ENCODE measurements at regions not wholly inside any gene's neighbourhood (a gene's known extent, or its start where the extent isn't known, plus 50 kb on each side); places are given as distances from the start of the nearest gene placed in this dataset.
A peak's percentile ranks its signal among the peaks of the same experiment; 100 is the strongest.

- TF ChIP-seq YY1 (IDR thresholded peaks at IDR 0.05; ENCODE audit: low read depth) (no peak), EP300 (IDR thresholded peaks at IDR 0.05; ENCODE audit: borderline replicate concordance) (no peak), NFIC (IDR thresholded peaks at IDR 0.05) (no peak), RAD21 (IDR thresholded peaks at IDR 0.05; ENCODE audit: low read depth) (no peak), CEBPB (IDR thresholded peaks at IDR 0.05) (no peak), EGR1 (IDR thresholded peaks at IDR 0.05) (no peak), ZBTB7A (IDR thresholded peaks at IDR 0.05; ENCODE audit: low read depth) (no peak), TCF12 (IDR thresholded peaks at IDR 0.05; ENCODE audit: low read depth) (no peak), CREB1 (IDR thresholded peaks at IDR 0.05; ENCODE audit: low read depth) (no peak)
Measured at GRCh38 chr5:106321242-106321641, 1349.5 kb downstream of the EFNA5 start.

- TF ChIP-seq MAX (IDR thresholded peaks at IDR 0.05): no peak
- no peak for TF ChIP-seq CEBPB (IDR thresholded peaks at IDR 0.05)
- no peak for TF ChIP-seq RAD21 (IDR thresholded peaks at IDR 0.05; ENCODE audit: low read depth)
- TF ChIP-seq TAF1 (IDR thresholded peaks at IDR 0.05; ENCODE audit: low read depth): no peak
- no peak for TF ChIP-seq YY1 (IDR thresholded peaks at IDR 0.05; ENCODE audit: low read depth)
- TF ChIP-seq FOXM1 (IDR thresholded peaks at IDR 0.05; ENCODE audit: borderline replicate concordance, low read depth): no peak
- TF ChIP-seq EGR1 (IDR thresholded peaks at IDR 0.05): no peak
- TF ChIP-seq TCF12 (IDR thresholded peaks at IDR 0.05; ENCODE audit: low read depth): no peak
- no peak for TF ChIP-seq USF1 (IDR thresholded peaks at IDR 0.05)
- no peak for TF ChIP-seq CREB1 (IDR thresholded peaks at IDR 0.05; ENCODE audit: low read depth)
- no peak for TF ChIP-seq EP300 (IDR thresholded peaks at IDR 0.05; ENCODE audit: borderline replicate concordance)
Measured at GRCh38 chr5:106314221-106314824, 1356.4 kb downstream of the EFNA5 start.

GRCh38 chr5:106312360-106312759 is 1358.4 kb downstream of the EFNA5 start:
- TF ChIP-seq USF1 (IDR thresholded peaks at IDR 0.05) (no peak), CEBPB (IDR thresholded peaks at IDR 0.05) (no peak), YY1 (IDR thresholded peaks at IDR 0.05; ENCODE audit: low read depth) (no peak), TCF12 (IDR thresholded peaks at IDR 0.05; ENCODE audit: low read depth) (no peak), REST (IDR thresholded peaks at IDR 0.05; ENCODE audit: low read depth) (no peak), MAX (IDR thresholded peaks at IDR 0.05) (no peak), EP300 (IDR thresholded peaks at IDR 0.05; ENCODE audit: borderline replicate concordance) (no peak), EGR1 (IDR thresholded peaks at IDR 0.05) (no peak), TEAD4 (IDR thresholded peaks at IDR 0.05) (no peak), ZBTB7A (IDR thresholded peaks at IDR 0.05; ENCODE audit: low read depth) (no peak), FOXM1 (IDR thresholded peaks at IDR 0.05; ENCODE audit: borderline replicate concordance, low read depth) (no peak)

GRCh38 chr5:106311230-106311915 is 1359.4 kb downstream of the EFNA5 start:
- 0 out of 2 replicates have a peak, but pooled peaks have one; percentile 16 for TF ChIP-seq NFIC (IDR thresholded peaks at IDR 0.05)
- TF ChIP-seq CEBPB (IDR thresholded peaks at IDR 0.05): 0 out of 2 replicates have a peak, but pooled peaks have one; percentile 17
- no peak for TF ChIP-seq TEAD4 (IDR thresholded peaks at IDR 0.05)
- no peak for TF ChIP-seq TAF1 (IDR thresholded peaks at IDR 0.05; ENCODE audit: low read depth)

- TF ChIP-seq EP300 (IDR thresholded peaks at IDR 0.05; ENCODE audit: borderline replicate concordance) (no peak), NFIC (IDR thresholded peaks at IDR 0.05) (no peak), TCF12 (IDR thresholded peaks at IDR 0.05; ENCODE audit: low read depth) (no peak), USF1 (IDR thresholded peaks at IDR 0.05) (no peak), YY1 (IDR thresholded peaks at IDR 0.05; ENCODE audit: low read depth) (no peak)
Measured at GRCh38 chr5:106307265-106307664, 1363.5 kb downstream of the EFNA5 start.

GRCh38 chr5:106306313-106307028 is 1364.3 kb downstream of the EFNA5 start:
- TF ChIP-seq TCF12 (IDR thresholded peaks at IDR 0.05; ENCODE audit: low read depth) (no peak), NFIC (IDR thresholded peaks at IDR 0.05) (no peak), RAD21 (IDR thresholded peaks at IDR 0.05; ENCODE audit: low read depth) (no peak), TAF1 (IDR thresholded peaks at IDR 0.05; ENCODE audit: low read depth) (no peak), CEBPB (IDR thresholded peaks at IDR 0.05) (no peak), MAX (IDR thresholded peaks at IDR 0.05) (no peak), ZBTB7A (IDR thresholded peaks at IDR 0.05; ENCODE audit: low read depth) (no peak), YY1 (IDR thresholded peaks at IDR 0.05; ENCODE audit: low read depth) (no peak), REST (IDR thresholded peaks at IDR 0.05; ENCODE audit: low read depth) (no peak), TEAD4 (IDR thresholded peaks at IDR 0.05) (no peak), EP300 (IDR thresholded peaks at IDR 0.05; ENCODE audit: borderline replicate concordance) (no peak), EGR1 (IDR thresholded peaks at IDR 0.05) (no peak), USF1 (IDR thresholded peaks at IDR 0.05) (no peak), FOXM1 (IDR thresholded peaks at IDR 0.05; ENCODE audit: borderline replicate concordance, low read depth) (no peak), CREB1 (IDR thresholded peaks at IDR 0.05; ENCODE audit: low read depth) (no peak)
